ENCODE measurements at regions not wholly inside any gene's neighbourhood (a gene's known extent, or its start where the extent isn't known, plus 50 kb on each side); places are given as distances from the start of the nearest gene placed in this dataset.
"Not testable (repeated sequence)": the region's sequence is repeated elsewhere in the genome, so short reads cannot be mapped to it uniquely, and the experiment has no call there.

DNA sequence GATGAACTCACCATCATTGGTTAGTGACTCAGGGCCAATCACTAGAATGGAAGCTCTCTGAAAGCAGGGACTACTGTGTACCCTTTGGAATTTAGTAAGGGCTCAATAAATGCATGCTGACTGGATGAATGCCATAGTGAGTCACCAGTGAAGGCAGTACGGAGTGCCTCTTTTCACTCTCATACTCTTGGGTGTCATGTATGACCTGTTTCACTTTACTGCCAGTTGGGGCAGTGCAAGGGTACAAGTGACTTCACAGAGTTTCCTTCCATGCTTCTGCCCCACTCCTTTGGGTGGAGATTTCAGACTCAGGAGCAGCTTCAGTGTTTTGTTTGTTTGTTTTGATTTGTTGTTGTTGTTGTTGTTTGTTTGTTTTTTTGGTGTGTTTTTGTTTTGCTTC lies 57.7 kb downstream of the SOX3 start:
- no peak for DNase-seq

DNA sequence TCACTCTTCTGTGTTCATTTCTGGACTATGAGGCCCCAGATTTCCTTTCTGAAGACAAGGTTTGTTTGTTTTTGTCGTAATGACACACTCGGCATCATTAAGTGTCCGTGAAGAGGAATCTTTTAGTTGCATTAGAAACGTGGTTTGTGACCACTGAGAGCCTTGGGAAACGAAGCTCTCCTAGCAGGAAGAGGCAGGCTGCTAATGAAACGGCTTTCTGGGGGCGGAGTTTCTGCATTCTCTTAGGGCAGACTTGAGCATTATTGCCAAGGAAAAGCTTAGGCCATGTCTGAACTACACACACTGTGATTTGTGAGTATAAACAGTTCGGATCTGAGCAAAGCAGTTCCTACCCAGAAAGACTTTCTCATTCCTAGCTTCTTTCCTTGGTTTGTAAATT lies 64.0 kb downstream of the SOX3 start:
- DNase-seq: no peak

DNA sequence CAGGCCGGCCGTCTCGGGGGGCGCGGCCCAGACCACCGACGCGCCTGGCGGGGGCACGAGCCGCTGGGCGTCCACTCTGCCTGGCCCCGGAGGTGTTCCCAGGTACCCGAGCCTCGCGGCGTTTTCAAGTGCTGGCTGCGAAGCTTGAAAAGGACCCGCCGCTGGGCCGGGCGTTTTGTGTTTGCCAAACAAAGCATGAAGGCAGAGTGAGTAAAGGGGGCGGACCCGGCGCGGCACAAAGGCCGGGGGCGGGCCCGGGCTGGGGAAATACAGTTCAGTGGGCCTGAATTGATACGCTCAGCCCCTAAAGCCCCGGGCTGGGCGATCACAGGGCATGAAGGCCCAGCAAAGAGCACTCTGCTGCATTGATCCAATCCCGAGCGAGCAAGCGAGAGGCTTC lies 65.4 kb downstream of the SOX3 start:
- DNase-seq: no peak

DNA sequence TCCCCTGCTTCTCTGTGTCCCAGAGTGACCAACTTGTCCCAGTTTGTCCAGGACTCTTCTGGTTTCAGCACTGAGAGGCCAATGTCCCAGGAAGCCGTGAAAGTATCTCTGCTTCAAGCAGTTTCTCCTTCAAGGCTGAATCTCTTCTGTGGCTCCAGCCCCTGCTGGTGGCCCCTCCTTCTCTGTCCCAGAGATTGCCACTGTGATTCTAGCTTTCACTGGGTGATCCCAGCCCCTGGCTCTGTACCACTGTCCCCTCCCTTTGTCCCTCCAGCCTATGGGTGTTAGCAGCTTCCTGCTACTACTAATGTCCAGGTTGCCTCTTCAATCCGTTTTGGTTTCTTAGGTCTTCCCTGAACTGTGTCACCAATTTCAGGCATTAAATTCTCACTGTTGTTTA lies 70.5 kb downstream of the SOX3 start:
- no peak for DNase-seq

DNA sequence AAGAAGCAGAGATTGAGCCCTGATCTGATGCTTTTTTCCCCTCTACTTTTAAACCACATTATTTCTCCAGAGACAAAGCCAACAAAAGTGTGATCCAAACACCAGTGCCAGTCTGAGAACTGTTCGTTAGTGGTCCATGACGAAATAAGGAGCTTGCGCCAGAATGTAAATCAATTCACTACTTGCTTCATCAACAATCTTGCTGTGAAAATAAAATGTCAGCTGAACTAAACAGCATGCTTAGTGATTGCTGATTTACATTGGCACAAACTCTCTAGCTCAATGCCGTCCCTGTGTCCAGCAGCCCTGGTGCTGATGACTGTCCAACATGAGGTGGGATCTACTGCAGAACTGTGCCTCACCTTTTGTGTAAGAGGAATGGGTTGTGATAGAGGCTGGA lies 71.3 kb downstream of the SOX3 start:
- no peak for DNase-seq

DNA sequence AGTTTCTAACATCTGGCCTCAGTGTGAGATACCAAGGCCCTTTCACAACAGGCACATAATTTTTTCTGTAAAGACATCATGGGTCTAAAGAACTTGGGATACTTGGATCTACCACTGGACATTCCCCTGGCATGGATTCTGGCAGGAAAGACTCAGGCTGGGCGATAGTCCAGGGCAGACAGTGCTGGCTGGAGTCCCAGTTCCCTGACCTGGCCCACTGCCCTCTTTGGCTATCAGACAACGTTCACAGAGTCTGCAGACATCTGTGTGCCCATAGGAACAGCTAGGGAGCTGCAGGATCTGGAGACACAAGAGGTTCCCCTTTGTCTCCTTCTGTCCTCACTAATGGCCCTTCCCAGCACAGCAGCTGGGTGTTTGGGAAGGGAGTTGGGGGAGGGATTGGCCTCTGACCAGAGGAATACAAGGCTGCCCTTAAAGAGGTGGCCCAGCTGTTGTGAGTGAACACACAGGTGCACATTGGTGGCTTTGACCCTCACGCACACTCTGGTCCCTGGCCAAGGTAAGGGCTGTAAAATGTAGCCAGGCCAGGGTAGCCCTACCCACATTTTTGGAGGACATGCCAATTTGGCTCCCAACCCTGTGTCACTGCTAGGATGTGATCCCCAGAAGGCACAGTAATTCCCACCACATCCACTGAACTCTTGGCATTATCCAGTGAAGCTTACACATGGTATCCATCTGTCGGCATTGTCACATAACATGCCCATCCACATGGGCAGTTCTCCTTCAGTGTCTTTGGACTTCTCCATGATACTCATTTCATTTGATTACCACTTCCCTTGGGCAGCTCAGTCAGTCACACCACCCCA lies 72.3 kb downstream of the SOX3 start:
- DNase-seq: peak; percentile 36

DNA sequence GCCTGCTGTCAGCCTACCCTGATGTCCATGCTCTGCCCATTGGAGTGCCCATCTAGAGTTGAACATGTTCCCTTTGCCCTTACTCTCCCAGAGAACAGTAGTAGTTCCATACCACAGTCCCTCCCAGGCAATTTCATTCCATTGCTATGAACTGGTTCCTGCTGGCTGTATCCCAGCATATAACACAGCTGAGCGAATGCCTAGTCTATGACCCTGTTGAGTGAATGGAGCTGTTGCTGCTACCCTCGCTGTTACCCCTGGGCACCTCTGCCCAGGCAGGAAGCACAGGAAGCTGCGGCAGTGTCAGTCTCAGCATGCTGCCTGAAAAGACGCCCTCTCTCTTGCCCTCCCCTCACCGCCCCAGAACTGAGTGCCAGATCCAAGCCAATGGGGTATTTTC lies 73.3 kb downstream of the SOX3 start:
- no peak for DNase-seq

DNA sequence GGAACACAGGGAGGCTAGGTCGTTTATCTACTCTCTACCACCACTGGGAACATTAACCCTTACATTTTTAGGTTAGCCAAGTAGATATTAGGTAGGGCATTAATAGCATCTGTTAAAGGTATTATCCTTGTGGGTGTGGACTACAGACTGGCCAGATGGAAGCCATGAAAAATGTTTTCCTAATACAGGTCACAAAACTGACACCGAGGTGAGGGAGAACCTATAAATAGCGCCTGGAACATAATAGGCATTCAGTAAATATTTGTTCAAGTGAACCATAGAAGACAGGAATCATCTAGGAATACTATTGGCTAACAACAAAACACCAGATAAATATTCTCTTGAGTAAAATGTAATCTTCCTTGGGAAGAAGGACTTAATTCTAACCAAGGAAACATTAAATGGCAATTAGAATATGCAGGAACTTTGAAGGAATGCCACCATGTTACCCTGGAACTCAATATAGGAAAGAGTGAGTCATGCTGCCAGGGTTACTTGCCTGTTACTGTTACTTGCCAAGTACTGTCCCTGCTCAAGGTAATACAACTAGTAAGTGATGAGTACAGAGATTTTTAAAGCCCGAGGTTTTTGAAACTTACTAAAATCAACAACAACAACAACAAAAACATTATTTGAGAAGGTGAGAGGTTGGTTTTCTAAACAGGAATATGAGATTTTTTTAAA lies 79.0 kb downstream of the SOX3 start:
- DNase-seq: no peak

DNA sequence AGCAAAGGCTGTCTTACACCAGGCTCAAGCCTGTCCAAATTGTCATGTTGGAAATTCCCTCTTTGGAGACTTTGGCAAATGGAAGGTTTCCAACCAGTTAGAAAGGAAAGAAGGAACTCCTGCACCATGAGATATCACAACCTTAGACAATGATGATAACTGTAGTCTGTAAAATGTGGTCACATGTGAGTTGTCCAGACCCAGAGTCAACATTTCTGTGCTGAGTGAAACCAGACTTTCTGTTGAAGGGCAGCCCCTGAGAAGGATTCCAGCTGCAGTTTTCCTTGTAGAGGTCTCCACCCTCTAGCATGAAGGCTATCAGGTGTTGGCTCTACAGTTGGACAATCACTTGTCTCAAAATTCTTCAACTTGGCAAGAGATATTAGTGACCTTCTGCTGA lies 82.4 kb downstream of the SOX3 start:
- DNase-seq: no peak

DNA sequence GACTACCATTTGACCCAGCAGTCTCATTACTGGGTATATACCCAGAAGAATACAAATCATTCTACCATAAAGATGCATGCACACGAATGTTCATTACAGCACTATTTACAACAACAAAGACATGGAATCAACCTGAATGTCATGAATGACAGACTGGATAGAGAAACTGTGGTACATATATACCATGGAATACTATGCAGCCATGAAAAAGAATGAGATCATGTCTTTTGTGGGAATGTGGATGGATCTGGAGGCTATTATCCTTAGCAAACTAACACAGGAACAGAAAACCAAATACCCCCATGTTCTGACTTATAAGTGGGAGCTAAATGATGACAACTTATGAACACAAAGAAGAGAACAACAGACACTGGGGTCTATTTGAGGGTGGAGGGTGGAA lies 102.7 kb downstream of the SOX3 start:
- DNase-seq: not testable (repeated sequence)

DNA sequence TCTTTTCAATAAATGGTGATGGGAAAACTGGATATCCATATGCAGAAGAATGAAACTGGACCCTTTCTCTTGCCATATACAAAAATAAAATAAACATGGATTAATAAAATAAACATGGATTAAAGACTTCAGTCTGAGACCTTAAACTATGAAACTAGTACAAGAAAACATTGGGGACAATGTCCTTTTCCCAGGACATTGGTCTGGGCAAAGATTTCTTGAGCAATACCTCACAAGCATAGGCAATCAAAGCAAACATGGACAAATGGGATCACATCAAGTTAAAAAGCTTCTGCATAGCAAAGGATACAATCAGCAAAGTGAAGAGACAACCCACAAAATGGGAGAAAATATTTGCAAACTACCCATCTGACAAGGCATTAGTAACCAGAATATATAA lies 108.5 kb downstream of the SOX3 start:
- DNase-seq: not testable (repeated sequence)

DNA sequence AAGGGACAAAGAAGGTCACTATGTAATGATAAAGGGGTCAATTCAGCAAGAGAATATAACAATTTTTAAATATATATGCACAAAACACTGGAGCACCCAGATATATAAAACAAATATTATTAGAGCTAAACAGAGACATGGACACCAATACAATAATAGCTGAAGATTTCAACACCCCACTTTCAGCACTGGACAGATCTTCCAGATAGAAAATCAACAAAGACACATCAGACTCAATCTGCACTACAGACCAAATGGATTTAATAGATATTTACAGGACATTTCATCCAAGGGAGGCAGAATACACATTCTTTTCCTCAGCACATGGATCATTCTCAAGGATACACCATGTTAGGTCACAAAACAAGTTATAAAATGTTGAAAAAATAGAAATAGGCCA lies 111.4 kb downstream of the SOX3 start:
- no peak for DNase-seq

DNA sequence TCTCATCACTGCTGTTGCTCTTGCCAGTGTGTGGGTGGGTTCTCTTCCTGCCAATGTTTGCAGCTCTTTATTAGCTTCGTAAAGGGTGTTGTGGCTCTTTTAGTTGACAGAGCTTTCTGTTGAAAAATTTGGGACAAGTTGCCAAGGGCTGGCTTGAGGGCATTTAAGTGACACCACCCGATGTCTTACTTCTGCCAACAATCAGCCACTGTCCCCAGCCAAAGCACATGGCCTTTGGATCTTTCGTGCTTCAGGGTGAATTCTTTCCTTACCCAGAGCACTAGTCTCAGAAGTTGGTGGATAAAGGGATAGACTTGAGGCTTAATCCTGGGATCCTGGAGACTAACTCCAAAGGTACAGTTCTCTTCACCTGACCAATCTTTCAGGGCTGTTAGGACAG lies 113.6 kb downstream of the SOX3 start:
- DNase-seq: no peak

DNA sequence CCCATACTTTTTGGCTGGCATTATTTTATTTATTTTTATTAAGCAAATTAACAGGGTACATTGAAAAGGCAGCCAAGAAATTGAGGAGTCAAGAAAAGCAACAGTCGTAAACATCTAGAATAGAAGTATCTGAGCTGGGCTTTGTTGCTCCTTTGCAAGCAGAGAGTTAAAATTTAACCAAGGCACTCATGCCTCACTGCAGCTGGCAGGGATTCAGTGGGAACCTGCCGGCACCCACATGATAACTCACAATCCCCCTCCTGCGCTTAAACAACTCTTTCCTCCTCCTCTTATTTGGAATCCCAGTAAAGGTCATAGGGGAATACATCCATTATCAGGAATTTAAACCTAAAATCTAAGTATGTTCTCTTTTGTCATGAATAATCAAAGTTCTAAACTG lies 115.5 kb downstream of the SOX3 start:
- DNase-seq: no peak

DNA sequence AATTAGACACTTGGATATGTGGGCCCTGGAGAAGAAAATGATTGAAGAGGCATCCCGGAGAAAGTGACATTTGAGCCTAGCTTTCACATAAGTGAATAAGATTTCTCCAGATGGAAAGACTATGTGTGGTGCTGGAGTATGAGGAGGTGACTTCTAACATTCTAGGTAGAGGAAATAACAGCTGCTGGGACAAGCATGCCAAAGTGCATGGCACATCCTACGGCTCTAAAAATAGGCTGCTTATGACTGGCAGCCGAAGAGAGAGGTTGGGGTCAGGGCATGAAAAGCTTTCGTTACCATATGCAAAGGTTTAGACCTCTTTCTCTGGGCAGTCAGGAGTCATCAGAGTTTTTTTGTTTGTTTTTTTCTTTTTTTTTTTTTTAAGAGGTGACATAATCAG lies 142.0 kb downstream of the SOX3 start:
- DNase-seq: no peak

DNA sequence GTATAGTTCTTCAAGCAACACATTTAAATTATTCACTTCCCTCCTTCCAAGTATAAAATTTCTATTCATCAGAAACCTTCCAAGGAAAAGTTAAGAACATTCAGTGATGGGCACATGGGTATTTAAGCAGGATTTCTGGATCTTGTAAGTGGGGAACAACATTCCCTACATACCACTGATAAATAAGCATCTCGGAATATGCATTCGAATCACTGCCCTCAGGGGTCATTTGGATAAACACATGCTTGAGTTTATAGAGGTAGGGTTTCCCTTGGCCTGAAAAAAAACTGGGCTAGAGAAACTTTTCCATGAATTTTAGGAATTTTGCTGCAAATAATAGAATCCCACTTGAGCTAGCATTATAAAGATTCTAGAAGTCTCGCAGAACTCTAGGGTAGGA lies 143.9 kb downstream of the SOX3 start:
- no peak for DNase-seq

DNA sequence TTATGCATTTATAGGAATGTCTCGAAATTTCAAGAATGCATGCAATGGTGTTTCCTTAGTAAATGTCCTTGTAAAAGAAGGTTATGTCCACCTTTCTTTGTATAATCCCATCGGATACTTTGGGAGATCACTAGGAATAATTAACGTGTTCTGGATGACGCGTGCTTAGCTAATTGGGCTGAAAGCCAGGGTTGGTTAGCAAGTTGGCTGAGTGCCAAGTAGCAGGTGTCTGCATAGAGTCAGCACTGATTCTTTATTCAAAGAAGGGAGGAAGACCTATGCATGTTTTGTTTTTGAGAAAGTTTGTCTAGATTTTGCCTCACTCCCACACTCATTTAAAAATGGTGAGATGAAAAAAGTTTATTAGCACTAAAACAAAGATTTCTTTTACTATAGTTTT lies 144.6 kb downstream of the SOX3 start:
- no peak for DNase-seq

DNA sequence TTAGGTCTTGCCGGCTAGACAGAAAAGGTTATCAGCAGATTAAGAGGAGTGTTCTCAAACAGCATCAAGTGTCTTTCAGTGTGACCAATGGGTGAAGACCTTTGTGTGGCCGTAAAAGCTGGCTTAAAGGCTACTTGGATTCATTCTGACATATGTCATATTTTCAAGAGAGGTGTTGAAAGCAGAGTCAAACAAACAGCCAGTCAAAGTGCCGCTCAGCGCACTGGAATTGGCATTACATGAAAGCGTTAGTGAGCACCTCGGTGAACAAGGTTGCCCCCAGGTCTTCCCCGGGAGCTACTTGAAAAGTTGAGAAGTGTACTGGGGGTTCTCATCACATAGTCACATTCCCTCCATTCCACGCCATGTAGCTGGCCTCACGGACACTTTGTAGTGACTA lies 148.9 kb downstream of the SOX3 start:
- DNase-seq: no peak

DNA sequence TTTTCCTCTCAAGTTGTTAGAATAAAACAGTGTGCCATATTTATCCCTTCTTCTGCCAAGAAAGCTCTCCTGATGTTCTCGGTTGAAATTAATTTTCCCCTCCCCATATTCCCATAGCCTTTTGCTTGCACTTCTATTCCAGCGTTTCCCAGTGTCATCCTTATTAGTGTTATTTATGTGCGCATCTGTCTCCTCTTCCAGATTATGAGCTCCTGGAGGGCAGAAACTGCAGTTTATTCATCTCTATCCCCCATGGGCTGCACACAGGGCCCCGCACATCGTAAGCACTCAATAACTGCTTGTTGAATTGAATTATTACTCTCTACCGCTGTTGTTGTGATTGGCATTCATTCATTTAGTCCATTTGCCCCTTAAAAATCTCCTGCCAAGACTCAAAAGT lies 149.4 kb downstream of the SOX3 start:
- DNase-seq: no peak

DNA sequence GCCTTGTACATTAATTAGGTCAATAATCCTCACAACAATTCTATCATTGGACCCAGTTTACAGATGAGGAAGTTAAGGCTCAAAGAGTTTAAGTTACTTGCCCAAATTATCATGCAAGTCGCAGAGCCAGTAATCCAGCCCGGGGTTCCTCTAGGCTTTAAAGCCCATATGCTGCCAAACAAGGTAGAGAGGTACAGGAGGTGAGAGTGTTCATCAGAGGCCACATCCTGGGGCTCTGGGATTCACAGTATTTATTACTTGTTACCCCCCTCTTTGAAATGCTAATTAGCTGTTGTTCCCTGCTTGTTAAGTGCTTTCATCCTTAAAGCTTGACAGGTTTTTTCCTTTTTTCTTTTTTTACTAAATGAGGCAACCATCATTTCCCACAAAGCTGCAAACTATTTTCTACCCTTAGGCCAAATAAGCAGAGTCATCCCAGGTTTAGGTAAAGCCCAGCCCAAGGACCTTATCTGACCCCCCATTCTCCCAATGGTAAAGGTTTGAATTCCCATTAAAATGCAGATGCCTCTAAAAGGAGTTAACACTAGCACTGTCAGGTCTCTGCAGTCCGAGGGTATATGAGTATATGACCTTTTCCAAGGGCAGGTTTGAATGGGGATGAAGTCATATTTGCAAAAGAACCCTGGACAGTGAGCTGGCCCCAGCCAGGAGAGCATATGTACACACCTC lies 150.3 kb downstream of the SOX3 start:
- no peak for DNase-seq

DNA sequence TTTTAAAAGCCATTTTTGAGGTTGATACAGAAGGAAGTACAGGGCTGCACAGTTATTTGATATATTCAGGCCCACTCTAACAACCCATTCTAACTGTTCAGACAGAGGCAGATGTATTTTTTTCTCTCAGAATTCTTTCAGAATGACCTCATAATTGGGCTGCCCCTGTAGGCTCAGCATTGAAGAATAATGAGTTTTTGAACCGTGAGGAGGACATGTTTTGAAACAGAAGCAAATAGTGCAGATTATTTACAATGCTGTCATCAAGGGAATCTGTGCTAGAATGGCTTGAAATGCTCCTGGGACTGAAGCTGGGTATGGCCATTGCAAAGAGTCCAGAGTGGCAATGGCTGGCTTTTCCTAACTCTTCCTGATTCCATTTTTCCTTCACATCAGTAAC lies 158.1 kb downstream of the SOX3 start:
- no peak for DNase-seq

DNA sequence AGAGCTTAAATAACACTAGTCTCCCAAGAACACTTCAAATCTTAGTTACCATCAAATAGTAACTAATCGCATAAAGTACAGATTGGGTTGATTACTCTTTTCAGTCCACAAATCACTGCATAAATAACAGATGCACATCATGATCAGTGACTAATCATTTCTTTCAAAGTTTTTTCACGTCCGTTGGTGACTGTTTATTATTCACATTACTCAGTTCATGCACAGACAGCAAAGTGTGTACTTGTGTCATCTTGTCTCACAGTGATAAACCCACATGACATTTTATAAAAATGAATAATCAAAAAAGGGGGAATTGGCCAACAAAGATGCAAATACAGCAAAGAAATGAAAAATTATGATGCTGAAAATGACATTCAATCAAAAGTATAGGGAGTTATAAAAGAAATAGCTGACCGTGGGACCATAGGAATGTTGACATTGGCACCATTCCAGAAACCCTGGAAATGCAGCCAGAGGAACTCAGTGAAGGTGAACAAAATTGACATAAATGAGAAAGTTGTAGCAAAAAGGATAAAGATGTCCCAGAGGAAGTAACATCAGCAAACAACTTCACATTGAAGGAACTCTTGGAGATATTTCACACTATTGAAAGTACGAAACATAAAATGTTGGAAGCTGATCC lies 161.5 kb downstream of the SOX3 start:
- DNase-seq: no peak

DNA sequence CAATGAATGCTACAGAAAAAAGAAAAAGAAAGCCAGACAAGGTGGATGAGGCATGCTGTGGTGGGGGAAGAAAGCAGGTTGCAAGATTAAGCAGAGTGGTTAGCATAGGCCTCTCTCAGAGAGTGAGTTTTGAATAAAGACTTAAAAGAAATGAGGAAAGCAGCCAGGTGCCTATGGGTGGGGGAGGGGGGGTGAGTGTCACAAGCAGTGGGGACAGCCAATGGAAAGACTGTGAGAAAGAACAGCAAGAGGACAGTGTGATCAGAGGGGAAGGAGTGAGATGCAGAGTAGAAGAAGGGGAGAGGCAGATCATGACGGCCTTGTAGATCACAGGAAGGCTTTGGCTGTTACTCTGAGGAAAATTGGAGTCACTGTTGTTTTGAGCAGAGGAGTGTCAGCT lies 162.5 kb downstream of the SOX3 start:
- DNase-seq: no peak

DNA sequence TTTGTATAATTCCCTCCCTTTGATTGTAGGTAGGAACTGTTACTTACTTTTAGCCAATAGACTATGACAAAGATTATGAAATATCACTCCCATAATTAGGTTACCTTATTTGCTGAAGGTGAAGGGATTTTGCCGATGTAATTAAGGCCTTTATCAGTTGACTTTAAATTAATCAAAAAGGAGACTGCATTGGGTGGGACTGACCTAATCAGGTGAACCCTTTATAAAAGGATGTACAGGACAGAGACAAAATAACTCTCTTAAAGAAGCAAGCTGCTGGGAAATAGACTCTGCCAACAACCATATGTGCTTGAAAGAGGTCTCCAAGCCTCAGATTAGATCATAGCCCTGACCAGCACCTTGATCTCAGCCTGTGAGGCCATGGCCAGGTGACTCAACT lies 167.6 kb downstream of the SOX3 start:
- DNase-seq: no peak

All from femur (tissue), 1 donor.